GM21367 (cell line): ENCODE measurements at regions not wholly inside any gene's neighbourhood (a gene's known extent, or its start where the extent isn't known, plus 50 kb on each side); places are given as distances from the start of the nearest gene placed in this dataset.
"Not testable (repeated sequence)": the region's sequence is repeated elsewhere in the genome, so short reads cannot be mapped to it uniquely, and the experiment has no call there.

Experiments used
- ATAC-seq: cut with Tn5 transposase; IDR thresholded peaks from one replicate; pipeline ENCODE4 v1.9.1; 2021; ENCODE audit not compliant: unreplicated experiment

DNA sequence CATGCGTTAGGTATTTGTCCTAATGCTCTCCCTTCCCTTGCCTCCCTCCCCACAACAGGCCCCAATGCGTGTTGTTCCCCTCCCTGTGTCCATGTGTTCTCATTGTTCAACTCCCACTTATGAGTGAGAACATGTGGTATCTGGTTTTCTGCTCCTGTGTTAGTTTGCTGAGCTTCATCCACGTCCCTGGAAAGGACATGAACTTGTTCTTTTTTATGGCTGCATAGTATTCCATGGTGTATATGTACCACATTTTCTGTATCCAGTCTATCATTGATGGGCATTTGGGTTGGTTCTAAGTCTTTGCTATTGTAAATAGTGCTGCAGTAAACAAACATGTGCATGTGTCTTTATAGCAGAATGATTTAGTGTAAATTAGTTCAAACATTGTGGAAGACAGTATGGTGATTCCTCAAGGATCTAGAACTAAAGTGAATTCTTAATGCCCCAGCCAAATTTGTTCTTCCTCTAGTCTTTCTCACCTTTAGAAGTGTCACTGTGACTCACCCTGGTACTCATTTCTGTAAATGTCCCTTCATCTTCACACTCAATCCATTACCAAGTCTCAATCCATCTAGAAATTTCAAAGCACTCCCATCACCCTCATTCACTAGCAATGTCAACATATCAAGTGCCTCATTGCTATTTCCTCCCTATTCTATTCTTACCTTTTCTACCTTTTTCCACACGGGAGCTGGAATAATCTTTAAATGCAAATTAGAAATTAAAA is 123.9 kb downstream of the MREG start:
- ATAC-seq = not testable (repeated sequence)

DNA sequence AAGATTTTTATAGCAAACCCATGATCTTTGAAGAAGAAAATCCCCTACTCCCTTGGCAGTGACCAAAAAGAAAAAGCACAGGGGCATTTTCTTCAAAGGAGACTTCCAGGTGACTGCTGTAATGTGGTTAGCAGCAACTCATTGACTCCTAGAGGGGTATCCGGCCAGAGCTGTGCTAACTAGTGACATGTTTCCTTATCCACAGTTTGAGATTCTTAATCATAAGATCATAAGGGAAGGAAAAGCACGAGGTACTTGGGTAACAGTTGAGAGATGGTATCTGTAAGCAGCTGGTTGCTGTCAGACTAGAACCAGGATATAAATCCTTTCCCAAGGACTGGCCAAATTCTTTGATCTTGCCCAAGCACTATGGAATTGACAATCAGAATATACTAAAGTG is 124.7 kb downstream of the MREG start:
- ATAC-seq = no peak

DNA sequence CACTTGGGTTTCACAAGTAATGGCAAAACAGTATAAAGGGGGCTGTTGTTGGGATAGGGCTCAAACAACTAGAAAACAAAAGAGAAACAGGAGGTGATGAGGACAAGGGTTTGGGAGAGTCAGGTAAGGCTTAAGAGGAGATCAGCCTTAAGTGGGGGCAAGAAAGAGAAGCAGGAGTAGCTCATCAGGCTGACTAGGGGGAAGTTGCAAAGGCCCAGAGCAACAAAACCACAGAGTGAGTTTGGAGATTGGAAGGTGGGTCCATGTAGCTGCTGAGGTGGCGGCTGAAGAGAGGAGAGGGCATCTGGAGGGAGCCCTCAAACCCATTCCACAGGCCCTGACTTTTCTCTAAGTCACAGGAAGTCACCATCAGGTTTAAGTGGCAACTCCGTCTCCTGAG is 126.0 kb downstream of the MREG start:
- ATAC-seq = no peak

DNA sequence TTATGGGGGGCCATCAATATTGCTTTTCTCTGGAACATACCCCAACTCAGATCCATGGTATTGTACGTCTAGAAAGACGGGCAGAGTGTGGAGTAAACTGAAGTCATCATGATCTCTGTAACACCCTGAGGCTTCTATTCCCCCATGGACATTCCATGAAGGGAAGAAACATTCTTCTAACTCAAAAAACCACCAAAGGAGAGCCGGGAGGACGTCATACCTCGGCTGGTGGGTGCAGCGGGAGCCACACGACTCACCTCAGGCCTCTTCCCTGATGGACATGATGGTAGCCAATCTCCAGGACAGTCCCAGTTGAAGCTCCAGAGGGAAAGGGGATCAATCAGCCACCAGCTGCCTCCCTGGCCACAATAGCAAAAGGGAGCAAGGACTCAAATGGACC is 127.3 kb downstream of the MREG start:
- no peak for ATAC-seq

DNA sequence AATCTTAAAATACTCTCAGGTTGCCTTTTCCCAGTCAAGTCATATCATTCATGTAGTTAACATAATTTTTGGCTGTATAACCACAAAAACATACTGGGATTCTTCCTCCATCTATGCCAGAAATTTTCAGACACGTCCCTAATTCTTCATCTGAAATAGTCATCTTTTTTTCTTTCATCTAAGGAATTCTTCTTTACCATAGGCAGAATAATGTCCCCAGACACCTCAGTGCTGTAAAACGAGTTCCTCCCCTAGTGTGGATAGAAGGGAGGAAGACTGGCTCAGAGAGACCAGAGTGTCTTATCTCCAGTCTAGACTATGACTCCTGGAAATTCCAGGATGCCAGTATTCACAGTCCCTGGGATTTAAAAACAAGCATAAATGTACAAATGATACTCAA is 127.8 kb downstream of the MREG start:
- no peak for ATAC-seq

DNA sequence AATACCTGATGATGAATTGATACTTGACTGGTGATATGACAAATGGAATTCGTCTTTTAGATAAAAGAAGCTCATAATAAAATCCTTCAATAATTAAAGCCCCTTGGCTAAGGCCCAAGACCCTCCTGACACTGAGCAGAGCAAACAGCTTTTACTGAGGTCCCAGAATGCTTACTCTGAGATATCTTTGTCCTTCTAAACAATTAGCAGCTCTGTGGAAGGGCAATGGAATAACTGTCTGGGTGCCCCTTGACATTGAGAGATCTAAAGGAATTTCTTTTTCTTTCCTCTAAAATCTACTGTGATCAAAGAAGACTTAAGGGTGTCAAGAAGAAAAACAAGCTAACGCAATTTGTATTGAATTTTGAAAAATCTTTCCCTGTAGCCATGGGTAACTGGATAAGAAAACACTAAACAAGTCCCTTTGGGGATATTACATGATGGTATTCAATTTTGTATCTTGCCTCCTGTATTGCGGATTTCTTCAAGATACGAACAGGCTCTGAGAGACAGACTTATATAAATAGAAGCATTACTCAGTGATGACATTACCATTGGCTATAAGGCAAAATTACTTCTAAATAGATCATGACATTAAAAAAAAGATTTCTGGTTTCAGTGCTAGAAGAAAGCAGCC is 128.8 kb downstream of the MREG start:
- ATAC-seq = no peak

DNA sequence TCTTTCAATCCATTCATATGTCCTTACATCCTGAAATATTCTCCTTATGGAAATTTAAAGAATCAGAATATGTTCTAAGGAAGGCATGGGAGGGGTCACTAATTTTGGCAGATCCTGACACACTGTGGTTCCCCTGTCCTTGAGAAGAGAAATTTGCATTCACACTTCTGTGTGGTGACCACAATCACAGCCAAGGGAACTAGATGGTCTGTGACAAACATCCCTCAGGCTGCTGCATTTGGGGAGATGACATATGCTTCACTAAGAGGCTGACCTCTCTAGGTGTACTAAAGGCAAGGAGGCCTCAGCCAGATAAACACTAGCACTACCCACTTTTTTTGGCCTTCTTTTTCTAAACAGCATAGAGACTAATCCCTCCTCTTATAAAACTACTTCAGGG is 129.6 kb downstream of the MREG start:
- ATAC-seq = peak; percentile 75

DNA sequence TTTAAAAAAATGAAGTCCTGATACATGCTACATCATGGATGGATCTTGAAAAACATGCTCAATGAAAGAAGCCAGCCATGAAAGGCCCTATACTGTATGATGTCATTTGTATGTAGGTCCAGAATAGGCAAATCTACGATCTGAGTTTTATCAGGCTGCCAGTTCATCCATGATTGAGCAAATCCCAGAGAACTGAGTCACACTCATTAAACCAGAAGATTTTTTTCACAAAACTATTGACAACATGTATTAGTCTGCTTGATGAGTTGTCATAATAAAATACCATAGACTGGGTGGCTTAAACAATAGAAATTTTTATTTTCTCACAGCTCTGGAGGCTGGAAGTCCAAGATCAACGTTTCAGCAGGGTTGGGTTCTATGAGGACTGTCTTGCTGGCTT is 130.7 kb downstream of the MREG start:
- ATAC-seq = no peak

DNA sequence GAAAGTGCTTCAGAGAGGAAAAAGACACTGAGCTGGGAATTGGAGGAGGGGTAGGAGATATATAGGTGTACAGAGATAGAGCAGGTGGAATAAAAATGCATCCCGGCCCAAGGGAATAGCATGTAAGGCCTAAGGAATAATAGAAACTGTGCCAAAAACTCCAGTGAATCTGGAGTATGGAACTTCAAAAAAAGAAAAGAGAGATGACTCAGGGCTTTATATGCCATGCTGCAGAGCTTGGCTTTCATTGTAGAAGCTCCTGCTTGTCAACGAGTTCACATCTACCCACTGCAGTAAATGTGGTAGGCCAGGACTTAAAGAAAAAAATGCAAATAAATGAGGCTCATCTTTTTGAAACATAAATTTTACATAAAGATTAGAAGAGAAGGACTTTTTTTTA is 131.8 kb downstream of the MREG start:
- no peak for ATAC-seq

DNA sequence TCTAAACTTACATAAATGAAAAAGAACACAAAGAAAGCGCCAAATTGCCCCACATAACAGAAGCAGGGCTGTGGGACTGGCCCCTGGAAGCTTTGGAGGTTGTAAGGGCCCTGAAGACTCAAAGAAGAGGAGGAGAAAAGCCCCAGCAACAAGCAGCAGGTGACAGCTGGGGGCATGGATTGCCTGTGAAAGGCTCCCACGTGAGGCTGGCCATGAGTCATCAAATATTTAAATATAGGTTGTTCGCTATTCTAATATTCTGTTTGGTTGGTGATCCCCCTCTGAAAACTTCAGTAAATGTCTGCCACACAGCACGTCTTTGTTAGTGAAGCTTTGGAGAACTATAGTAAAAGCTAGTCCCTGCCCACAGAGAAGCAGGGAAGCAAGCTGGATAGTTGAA is 132.4 kb downstream of the MREG start:
- ATAC-seq = peak; percentile 45

DNA sequence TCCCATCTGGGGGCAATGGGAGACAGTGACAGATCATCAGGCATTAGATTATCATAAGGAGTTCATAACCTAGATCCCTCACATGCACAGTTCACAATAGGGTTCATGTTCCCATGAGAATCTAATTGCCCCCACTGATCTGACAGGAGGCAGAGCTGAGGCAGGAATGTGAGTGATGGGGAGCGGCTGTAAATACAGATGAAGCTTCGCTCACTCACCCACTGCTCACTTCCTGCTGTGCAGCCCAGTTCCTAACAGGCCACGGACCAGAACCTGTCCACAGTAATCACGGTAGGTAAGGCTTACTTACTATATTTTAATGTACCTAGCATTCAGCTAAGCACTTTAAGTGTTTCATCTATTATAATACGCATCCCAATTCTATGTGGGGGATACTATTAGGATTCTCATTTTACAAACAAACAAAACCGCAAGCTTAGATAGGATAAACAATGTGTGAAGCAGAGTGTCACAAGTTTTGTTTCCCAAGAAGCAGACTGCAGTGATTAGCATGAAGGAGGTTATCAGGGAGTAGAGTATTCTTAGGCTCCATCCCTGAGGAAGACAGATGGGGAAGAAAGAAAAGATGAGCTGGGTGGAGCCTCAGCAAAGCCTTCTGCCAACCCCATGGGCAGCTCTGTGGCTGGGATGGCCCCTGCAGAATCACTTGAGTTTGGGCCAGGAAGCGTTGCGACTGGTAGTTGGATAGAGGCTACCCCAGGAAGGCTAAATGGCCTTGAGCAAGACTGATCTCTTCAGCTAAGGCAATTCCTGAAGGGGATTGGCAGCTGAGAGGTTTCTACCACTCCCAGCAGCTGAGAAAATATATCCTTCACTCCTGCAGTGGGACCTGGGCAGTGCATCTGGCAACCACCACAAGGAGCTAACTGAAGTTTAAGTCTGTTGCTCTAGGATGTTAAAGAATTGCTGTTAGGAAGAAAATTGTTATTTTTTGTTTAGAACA is 133.1 kb downstream of the MREG start:
- no peak for ATAC-seq

DNA sequence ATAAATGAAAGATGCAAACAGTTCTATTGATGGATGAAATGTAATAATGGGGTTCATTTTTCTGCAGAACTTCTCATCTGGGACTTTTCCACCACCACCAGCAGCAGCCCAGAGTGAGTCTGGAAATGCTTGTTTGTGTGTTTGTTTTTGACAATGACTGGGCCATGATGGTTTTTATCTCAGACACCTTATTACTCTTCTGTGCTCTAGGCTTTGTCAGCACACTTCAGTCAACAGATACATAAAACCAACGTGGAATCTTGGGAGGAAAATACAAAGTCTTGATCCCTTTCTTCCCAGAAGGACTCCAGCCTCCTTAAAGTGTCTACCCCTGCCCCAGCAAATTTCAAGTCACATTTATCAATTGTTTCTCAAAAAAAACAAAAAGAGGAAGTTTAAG is 134.0 kb downstream of the MREG start:
- no peak for ATAC-seq

DNA sequence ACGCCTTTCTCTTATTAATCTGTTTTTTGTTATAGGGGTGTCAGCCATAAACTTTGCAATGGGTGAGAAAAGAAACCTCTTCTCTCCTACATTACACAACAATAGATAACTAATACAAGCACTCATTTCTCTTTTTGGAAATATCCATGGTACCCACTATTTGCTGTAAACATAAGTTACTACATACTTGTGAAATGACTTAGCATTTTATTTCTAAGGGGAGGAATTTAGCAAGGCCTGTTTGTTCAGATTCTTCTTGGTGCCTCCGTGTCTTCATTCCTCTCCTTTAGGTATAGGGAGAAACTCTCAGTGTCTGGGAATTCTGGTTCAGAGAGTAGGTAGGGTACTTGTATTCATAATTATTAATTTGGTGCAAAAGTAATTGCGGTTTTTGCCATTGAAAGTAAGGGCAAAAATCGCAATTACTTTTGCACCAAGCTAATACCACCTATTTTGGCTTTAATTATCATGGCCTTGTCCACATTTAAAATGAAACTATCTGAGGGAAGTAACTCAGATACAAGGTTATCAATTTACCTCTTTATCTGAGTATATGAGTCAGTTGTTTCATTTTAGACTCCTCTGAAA is 134.8 kb downstream of the MREG start:
- no peak for ATAC-seq

DNA sequence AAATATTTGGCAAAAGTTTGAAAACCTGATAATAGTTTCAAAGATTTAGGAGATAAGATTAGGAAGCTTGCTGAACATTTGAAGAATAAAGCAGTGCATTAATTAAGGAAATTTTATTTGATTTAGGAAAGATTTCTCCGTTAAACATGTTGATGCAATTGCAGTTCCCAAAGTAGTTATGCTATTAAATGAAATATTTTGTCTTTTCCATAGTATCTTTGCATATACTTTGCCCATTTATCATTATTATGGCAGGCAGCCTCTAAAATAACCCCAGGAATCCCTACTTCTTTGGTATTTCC is 136.5 kb downstream of the MREG start:
- ATAC-seq = no peak

DNA sequence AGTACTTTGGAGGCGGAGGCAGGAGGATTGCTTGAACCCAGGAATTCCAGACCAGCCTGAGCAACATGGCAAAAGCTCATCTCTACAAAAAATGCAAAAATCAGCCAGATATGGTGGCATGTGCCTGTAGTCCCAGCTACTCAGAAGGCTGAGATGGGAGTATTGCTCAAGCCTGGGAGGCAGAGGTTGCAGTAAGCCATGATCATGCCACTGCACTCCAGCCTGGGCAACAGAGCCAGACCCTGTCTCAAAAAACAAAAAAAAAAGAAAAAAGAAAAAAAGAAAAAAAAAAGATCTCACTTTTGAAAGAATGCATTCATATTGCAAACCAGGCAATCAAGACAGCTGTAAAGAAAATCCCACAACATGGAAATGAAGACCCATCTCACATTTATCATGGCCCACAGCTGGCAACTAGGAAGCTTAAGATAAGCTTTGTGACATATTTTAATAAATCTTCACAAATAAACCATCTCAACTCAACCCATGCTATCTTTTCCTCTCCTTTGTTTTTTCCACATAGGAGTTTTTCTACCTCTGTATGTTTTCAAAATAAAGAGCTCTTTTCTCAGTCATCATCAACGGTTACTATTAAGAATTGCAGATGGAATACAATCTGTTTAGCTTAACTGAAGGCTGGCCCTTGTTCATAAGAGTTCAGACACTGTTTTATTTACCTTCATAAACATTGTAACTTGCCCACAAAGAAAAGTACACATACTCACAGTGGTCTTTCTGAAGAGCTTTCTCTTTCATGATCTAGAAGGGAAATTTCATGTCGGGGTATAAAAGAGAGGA is 137.0 kb downstream of the MREG start:
- no peak for ATAC-seq

DNA sequence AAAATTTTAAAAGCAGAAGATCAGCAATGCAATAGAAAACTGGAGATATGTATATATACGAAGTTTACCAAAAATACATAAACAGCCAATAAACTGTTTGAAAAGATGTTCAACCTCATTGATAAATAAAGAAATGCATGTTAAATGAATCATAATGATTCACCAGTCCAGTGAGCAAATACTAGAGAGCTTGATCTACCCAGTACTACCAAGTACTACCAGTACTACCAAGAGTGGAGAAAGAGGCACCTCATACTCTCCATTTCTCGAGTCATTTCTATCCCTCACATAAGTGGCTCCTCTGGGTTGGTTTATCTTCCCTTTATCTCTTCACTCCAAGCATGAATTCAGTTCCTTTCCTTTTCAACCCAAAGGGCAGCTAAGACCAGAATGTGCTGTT is 138.9 kb downstream of the MREG start:
- no peak for ATAC-seq

DNA sequence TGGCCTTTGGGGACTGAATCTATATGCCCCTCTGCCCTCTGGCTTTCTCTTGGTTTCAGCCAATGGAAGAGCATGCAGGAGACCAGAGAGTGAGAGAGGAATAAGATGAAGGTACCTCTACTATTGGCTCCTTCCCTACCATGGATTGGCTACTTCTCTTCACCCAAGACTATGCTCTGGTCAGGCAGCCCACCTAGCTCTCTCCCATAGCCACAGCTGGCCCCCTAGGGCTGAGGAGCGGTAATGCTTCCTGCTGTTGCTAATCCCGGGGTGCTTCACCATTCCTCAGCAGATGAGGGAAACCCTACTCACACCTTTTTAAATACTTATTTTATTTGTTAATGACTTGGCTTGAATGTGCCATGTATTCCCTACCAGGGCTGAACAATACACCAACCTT is 142.4 kb downstream of the MREG start:
- ATAC-seq = peak; percentile 82

DNA sequence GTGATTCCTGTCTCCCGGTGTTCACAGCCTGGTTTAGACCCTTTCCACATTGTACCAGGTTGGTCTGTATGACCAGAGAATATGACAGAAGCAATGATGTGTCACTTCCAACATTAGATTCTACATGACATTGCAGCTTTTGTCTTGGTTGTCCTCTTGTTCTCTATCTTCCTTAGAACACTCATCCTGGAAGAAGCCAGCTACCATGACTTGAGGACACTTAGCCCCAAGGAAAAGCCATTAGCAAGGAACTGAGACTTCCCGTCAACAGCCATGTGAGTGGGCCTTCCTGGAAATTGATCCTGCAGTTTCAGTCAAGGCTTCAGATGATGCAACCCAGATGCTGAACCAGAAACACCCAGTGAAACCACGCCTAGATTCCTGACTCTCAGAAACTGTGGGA is 143.3 kb downstream of the MREG start:
- ATAC-seq = no peak

DNA sequence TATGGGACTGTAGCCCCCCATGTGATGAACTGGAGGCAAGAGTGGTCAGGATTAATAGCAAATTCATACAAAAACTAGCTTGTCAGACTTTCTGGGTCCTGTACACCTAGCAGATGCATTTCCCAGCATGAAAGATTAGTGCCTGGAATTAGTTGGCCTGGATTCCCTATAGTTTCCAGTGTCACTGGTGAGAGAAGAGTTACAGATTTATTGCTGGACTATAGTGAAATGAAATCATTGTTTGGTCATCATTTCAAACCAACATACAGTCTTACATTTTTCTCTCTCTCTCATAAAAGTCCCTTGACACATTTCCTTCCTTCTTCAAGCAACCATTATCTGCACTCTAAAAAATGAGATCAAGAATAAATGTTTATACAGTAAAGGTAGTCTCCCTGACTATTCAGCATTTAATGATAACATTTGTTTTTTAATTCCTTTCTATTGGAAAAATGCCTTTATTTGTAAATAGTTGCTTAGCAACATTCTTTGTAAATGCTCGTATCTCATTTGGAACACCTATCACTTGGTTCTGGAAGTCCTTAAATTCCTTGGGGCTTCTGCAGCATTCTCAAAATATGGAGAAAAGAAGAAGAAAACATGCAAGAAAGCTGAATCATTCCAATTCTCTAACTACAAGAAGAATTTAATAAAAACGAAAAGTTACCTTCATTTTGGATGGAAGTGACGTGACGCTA is 144.4 kb downstream of the MREG start:
- no peak for ATAC-seq

DNA sequence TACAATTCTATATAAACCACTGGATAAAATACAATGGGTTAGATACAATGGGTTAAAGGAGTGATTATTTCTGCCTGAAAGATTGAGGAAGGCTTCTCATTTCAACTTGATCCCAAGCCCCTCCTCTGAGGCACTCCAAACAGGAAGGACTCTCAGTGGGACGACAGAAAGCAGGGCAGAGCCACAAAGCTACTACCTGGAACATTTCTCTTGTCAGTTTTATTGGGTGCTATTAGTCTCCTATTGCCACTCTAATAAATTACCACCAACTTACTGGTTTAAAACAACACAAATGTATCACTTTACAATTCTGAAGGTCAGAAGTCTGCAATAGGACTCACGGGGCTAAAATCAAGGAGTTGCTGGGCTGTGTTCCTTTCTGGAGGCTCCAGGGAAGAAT is 146.7 kb downstream of the MREG start:
- ATAC-seq = no peak
